Activated naive CD8-positive, alpha-beta T cell treated with anti-CD3 and anti-CD28 coated beads for 36 hours (primary cell): ENCODE measurements at regions not wholly inside any gene's neighbourhood (a gene's known extent, or its start where the extent isn't known, plus 50 kb on each side); places are given as distances from the start of the nearest gene placed in this dataset.

Source experiments
- DNase-seq: peaks from one replicate; pipeline ENCODE4 v3.0.0; 2021
- H3K27ac Mint-ChIP-seq: one replicate; pipeline ENCODE4 v1.8.0; 2022; ENCODE audit warnings: mild to moderate bottlenecking, moderate library complexity, mixed read lengths
- H3K27me3 Mint-ChIP-seq: one replicate; pipeline ENCODE4 v1.8.0; 2022; ENCODE audit warnings: mild to moderate bottlenecking, mixed read lengths
- H3K36me3 Mint-ChIP-seq: one replicate; pipeline ENCODE4 v1.8.0; 2021; ENCODE audit warnings: mild to moderate bottlenecking, mixed read lengths
- H3K4me1 Mint-ChIP-seq: one replicate; pipeline ENCODE4 v1.8.0; 2021; ENCODE audit warnings: mixed read lengths
- H3K4me3 Mint-ChIP-seq: one replicate; pipeline ENCODE4 v1.8.0; 2022; ENCODE audit warnings: mild to moderate bottlenecking, moderate library complexity, mixed read lengths
- H3K9me3 Mint-ChIP-seq: one replicate; pipeline ENCODE4 v1.8.0; 2022; ENCODE audit warnings: mixed read lengths

- peaks cover 20% of the 10 kb centered on the region for H3K4me1 Mint-ChIP-seq
- peaks cover 34% of the 10 kb centered on the region for H3K27me3 Mint-ChIP-seq
- no peak overlapping the region for H3K27ac Mint-ChIP-seq
- no peak overlapping the region for H3K4me3 Mint-ChIP-seq
- H3K36me3 Mint-ChIP-seq = no peaks in the 10 kb centered on the region
- no peak for DNase-seq
- H3K9me3 Mint-ChIP-seq = no peaks in the 10 kb centered on the region
Measured at GRCh38 chr3:156604642-156605144, 49.8 kb upstream of the SSR3 start.
